Keratinocyte (primary cell): ENCODE measurements at regions not wholly inside any gene's neighbourhood (a gene's known extent, or its start where the extent isn't known, plus 50 kb on each side); places are given as distances from the start of the nearest gene placed in this dataset.

ENCODE experiments used
- EZH2 ChIP-seq: IDR thresholded peaks from one replicate; pipeline ENCODE4 v1.6.1; 2012; ENCODE audit warnings: inconsistent platforms, mild to moderate bottlenecking, low read length, moderate library complexity
- TF ChIP-seq, protein P1 (sequence below), 3 experiments: IDR thresholded peaks in 1 of 3; conservative IDR thresholded peaks in 1 of 3; optimal IDR thresholded peaks in 1 of 3; 2 replicates in 2 of 3; 3 replicates in 1 of 3; pipeline versions ENCODE3 to v1.5.1; 2011; ENCODE audit warnings: low read length in 3 of 3, mild to moderate bottlenecking in 3 of 3, moderate library complexity in 2 of 3, control low read depth in 1 of 3, inconsistent platforms in 1 of 3; ENCODE audit not compliant: insufficient read depth in 2 of 3; ENCODE audit errors: extremely low read depth in 1 of 3

DNA sequence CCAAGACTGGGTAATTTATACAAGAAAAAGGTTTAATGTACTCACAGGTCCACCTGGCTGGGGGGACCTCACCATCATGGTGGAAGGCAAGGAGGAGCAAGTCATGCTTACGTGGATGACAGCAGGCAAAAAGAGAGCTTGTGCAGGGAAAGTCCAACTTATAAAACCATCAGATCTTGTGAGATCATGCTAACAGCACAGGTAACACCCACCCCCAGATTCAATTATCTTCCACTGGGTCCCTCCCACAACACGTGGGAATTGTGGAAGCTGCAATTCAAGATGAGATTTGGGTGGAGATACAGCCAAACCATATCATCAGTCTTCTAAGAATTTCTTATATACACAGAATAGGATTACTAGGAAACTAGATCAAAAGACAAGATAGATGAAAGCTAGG is 555.6 kb downstream of the PRR16 start:
- no peak for TF ChIP-seq EZH2
- TF ChIP-seq, protein P1, sequence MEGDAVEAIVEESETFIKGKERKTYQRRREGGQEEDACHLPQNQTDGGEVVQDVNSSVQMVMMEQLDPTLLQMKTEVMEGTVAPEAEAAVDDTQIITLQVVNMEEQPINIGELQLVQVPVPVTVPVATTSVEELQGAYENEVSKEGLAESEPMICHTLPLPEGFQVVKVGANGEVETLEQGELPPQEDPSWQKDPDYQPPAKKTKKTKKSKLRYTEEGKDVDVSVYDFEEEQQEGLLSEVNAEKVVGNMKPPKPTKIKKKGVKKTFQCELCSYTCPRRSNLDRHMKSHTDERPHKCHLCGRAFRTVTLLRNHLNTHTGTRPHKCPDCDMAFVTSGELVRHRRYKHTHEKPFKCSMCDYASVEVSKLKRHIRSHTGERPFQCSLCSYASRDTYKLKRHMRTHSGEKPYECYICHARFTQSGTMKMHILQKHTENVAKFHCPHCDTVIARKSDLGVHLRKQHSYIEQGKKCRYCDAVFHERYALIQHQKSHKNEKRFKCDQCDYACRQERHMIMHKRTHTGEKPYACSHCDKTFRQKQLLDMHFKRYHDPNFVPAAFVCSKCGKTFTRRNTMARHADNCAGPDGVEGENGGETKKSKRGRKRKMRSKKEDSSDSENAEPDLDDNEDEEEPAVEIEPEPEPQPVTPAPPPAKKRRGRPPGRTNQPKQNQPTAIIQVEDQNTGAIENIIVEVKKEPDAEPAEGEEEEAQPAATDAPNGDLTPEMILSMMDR (optimal IDR thresholded peaks at IDR 0.05 in 1 of 3, IDR thresholded peaks at IDR 0.05 in 1 of 3, conservative IDR thresholded peaks at IDR 0.05 in 1 of 3; ENCODE audit: extremely low read depth in 1 of 3, insufficient read depth in 2 of 3, low read length in 3 of 3), result no peak
